T-helper 1 cell treated with Interleukin-12 subunit alpha and Interleukin-12 subunit beta and Interleukin-4 antibody, amounts not matched to agents 30 μg/mL and 1 μg/mL, for 36 hours (primary cell): ENCODE measurements at regions not wholly inside any gene's neighbourhood (a gene's known extent, or its start where the extent isn't known, plus 50 kb on each side); places are given as distances from the start of the nearest gene placed in this dataset.
"Not testable (repeated sequence)": the region's sequence is repeated elsewhere in the genome, so short reads cannot be mapped to it uniquely, and the experiment has no call there.

Experiments used
- H3K27ac Mint-ChIP-seq: one replicate; pipeline ENCODE4 v1.8.0; 2021; ENCODE audit warnings: mild to moderate bottlenecking, mixed read lengths
- H3K27me3 Mint-ChIP-seq: one replicate; pipeline ENCODE4 v1.8.0; 2021; ENCODE audit warnings: low read depth, mixed read lengths
- H3K36me3 Mint-ChIP-seq: one replicate; pipeline ENCODE4 v1.8.0; 2021; ENCODE audit warnings: low read depth, mixed read lengths
- H3K4me1 Mint-ChIP-seq: one replicate; pipeline ENCODE4 v1.8.0; 2021; ENCODE audit warnings: low read depth, mixed read lengths
- H3K4me3 Mint-ChIP-seq: one replicate; pipeline ENCODE4 v1.8.0; 2021; ENCODE audit warnings: mild to moderate bottlenecking, moderate library complexity, mixed read lengths
- H3K9me3 Mint-ChIP-seq: one replicate; pipeline ENCODE4 v1.8.0; 2021; ENCODE audit warnings: mixed read lengths

- Mint-ChIP-seq H3K27ac (no peak overlapping the region), H3K4me3 (no peak overlapping the region), H3K27me3 (no peaks in the 10 kb centered on the region), H3K4me1 (peaks cover 8% of the 10 kb centered on the region), H3K36me3 (peaks cover 11% of the 10 kb centered on the region), H3K9me3 (no peaks in the 10 kb centered on the region)
Measured at GRCh38 chr14:89549381-89550125, 132.5 kb upstream of the FOXN3 start.

GRCh38 chr14:89547047-89547446 lies 130.0 kb upstream of the FOXN3 start:
- H3K36me3 Mint-ChIP-seq: peaks cover 11% of the 10 kb centered on the region
- H3K4me1 Mint-ChIP-seq: peaks cover 12% of the 10 kb centered on the region
- H3K9me3 Mint-ChIP-seq, H3K27me3 Mint-ChIP-seq, H3K27ac Mint-ChIP-seq, H3K4me3 Mint-ChIP-seq: not testable (repeated sequence)

- no peaks in the 10 kb centered on the region for H3K9me3 Mint-ChIP-seq
- peaks cover 9% of the 10 kb centered on the region for H3K4me1 Mint-ChIP-seq
- no peak overlapping the region for H3K4me3 Mint-ChIP-seq
- no peaks in the 10 kb centered on the region for H3K27me3 Mint-ChIP-seq
- H3K27ac Mint-ChIP-seq: no peak overlapping the region
- peaks cover 8% of the 10 kb centered on the region for H3K36me3 Mint-ChIP-seq
Measured at GRCh38 chr14:89544636-89545301, 127.7 kb upstream of the FOXN3 start.

GRCh38 chr14:89543425-89543790 lies 126.4 kb upstream of the FOXN3 start:
- Mint-ChIP-seq H3K27ac (no peak overlapping the region), H3K4me3 (no peak overlapping the region), H3K36me3 (peaks cover 13% of the 10 kb centered on the region), H3K4me1 (peaks cover 13% of the 10 kb centered on the region), H3K9me3 (no peaks in the 10 kb centered on the region), H3K27me3 (no peaks in the 10 kb centered on the region)

- Mint-ChIP-seq H3K9me3 (no peaks in the 10 kb centered on the region), H3K27me3 (no peaks in the 10 kb centered on the region), H3K4me3 (no peak overlapping the region), H3K27ac (no peak overlapping the region), H3K36me3 (peaks cover 9% of the 10 kb centered on the region), H3K4me1 (peaks cover 13% of the 10 kb centered on the region)
Measured at GRCh38 chr14:89542786-89543424, 125.9 kb upstream of the FOXN3 start.

GRCh38 chr14:89540830-89541470 lies 123.9 kb upstream of the FOXN3 start:
- Mint-ChIP-seq H3K36me3 (peaks cover 11% of the 10 kb centered on the region), H3K27me3 (no peaks in the 10 kb centered on the region), H3K4me3 (no peak overlapping the region), H3K27ac (no peak overlapping the region), H3K9me3 (no peaks in the 10 kb centered on the region), H3K4me1 (peaks cover 16% of the 10 kb centered on the region)

GRCh38 chr14:89540009-89540829 lies 123.2 kb upstream of the FOXN3 start:
- Mint-ChIP-seq H3K9me3 (no peaks in the 10 kb centered on the region), H3K27me3 (no peaks in the 10 kb centered on the region), H3K27ac (no peak overlapping the region), H3K4me3 (no peak overlapping the region), H3K4me1 (peaks cover 16% of the 10 kb centered on the region), H3K36me3 (peaks cover 11% of the 10 kb centered on the region)

- no peak overlapping the region for H3K27ac Mint-ChIP-seq
Measured at GRCh38 chr14:89537911-89538310, 120.9 kb upstream of the FOXN3 start.

GRCh38 chr14:89534902-89535685 lies 118.1 kb upstream of the FOXN3 start:
- Mint-ChIP-seq H3K9me3 (no peaks in the 10 kb centered on the region), H3K4me3 (no peak overlapping the region), H3K27me3 (no peaks in the 10 kb centered on the region), H3K36me3 (peaks cover 26% of the 10 kb centered on the region), H3K27ac (no peak overlapping the region), H3K4me1 (peaks cover 9% of the 10 kb centered on the region)

More at GRCh38 chr14:89537911-89538310, 120.9 kb upstream of the FOXN3 start:
- Mint-ChIP-seq H3K27me3 (no peaks in the 10 kb centered on the region), H3K9me3 (no peaks in the 10 kb centered on the region), H3K36me3 (peaks cover 18% of the 10 kb centered on the region), H3K4me3 (no peak overlapping the region), H3K4me1 (peaks cover 14% of the 10 kb centered on the region)

GRCh38 chr14:89533766-89534165 lies 116.7 kb upstream of the FOXN3 start:
- no peaks in the 10 kb centered on the region for H3K27me3 Mint-ChIP-seq
- H3K27ac Mint-ChIP-seq: no peak overlapping the region
- H3K4me3 Mint-ChIP-seq: no peak overlapping the region
- H3K4me1 Mint-ChIP-seq: peaks cover 3% of the 10 kb centered on the region
- peaks cover 27% of the 10 kb centered on the region for H3K36me3 Mint-ChIP-seq
- peaks cover 4% of the 10 kb centered on the region for H3K9me3 Mint-ChIP-seq

GRCh38 chr14:89533136-89533535 lies 116.1 kb upstream of the FOXN3 start:
- Mint-ChIP-seq H3K4me3 (no peak overlapping the region), H3K27me3 (no peaks in the 10 kb centered on the region), H3K27ac (no peak overlapping the region), H3K9me3 (peaks cover 4% of the 10 kb centered on the region), H3K36me3 (peaks cover 31% of the 10 kb centered on the region), H3K4me1 (peaks cover 3% of the 10 kb centered on the region)

GRCh38 chr14:89531661-89532335 lies 114.8 kb upstream of the FOXN3 start:
- no peak overlapping the region for H3K27ac Mint-ChIP-seq

More at GRCh38 chr14:89531661-89532335, 114.8 kb upstream of the FOXN3 start:
- Mint-ChIP-seq H3K4me1 (peaks cover under 1% of the 10 kb centered on the region), H3K27me3 (no peaks in the 10 kb centered on the region), H3K4me3 (no peak overlapping the region), H3K9me3 (peaks cover 8% of the 10 kb centered on the region), H3K36me3 (peaks cover 30% of the 10 kb centered on the region)
